ENCODE measurements at regions not wholly inside any gene's neighbourhood (a gene's known extent, or its start where the extent isn't known, plus 50 kb on each side); places are given as distances from the start of the nearest gene placed in this dataset.
"Not testable (repeated sequence)": the region's sequence is repeated elsewhere in the genome, so short reads cannot be mapped to it uniquely, and the experiment has no call there.

DNA sequence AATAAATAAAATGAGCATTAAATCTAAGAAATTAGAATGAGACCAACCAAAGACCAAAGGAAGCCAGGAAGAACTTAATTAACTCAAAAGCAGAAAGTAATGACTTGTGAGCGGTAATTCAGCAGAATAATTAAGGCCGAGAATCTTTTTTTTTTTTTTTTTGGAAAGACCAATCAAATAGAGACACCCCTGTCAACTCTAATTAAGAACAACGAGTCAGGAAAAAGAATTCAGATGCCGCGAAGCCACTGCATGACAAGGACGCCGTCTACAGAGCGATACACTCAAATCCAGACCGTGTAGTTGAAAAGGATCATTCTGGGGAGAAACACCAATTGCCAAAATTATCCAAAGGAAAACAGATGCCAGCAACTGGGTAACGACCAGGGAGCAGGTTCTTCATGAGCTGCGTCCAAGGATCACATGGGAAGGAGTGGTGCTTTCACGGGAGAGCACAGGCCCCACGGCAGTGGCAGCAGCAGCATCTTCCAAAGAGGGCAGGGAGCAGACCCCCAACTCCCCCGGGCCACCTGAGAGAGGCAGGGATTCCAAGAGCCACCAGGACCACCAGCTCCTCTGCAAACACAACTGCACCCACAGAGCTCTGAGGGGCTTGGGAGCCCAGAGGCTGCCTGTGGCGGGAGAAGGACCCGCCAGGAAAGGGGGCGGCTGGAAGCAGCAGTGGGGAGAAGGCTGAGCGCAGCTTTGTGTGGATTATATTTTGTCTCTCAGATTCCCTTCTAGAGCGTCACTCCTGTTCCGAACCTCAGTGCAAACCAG lies 469.8 kb downstream of the BRD1 start:
- DNase-seq = no peak

DNA sequence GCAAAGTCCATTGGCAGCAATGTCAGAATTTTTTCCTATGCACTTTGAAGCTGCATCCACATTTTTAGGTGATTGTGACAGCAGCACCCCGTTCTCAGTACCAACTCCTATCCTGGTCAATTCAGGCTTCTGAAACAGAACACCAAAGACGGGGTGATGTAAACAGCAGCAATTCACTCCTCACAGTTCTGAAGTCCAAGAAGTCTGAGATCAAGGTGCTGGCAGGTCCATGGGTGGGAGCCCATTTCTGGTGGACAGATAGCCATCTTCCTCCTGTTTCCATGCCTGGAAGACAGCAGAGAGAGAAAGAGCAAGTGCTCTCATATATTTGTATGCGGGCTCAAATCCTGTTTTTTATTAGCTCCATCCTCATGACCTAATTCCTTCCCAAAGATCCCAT lies 471.2 kb downstream of the BRD1 start:
- no peak for DNase-seq

DNA sequence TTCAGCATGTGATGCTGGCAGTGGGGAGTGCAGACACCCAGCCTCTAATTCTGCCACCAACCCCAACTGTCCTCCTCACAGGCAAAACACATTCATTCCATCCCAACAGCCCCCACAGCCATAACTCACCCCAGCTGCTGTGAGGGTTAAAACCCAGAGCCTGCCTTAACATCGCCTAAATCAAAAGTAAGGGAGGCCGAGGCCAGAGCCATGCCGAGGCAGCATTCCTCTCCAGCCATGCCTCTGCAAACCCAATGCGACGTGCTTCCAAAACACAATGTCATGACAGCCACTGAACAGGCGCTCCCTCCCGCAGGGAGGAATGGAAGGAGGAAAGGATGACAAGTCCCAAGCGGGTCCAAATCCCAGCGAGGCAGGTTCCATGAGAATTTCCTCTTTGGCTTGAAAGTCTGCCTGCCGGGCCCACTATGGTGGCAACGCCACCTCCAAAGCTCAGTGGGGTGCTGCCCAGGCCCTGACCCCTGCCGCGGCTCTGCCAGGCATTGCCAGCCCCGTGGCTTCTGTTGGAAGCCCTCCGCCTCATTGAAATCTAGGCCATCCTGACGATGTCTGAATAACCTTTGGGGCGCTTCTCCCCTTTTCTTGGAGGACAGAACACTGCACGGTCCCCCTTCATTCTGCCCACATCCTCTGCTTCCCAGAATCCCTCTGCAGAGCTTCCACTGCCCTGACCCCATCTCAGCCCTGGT lies 472.3 kb downstream of the BRD1 start:
- no peak for DNase-seq

GRCh38 chr22:49354516-49355210 lies 473.0 kb downstream of the BRD1 start:
- no peak for DNase-seq

- no peak for DNase-seq
These were observed 474.4 kb downstream of the BRD1 start for GRCh38 chr22:49353235-49353634.

DNA sequence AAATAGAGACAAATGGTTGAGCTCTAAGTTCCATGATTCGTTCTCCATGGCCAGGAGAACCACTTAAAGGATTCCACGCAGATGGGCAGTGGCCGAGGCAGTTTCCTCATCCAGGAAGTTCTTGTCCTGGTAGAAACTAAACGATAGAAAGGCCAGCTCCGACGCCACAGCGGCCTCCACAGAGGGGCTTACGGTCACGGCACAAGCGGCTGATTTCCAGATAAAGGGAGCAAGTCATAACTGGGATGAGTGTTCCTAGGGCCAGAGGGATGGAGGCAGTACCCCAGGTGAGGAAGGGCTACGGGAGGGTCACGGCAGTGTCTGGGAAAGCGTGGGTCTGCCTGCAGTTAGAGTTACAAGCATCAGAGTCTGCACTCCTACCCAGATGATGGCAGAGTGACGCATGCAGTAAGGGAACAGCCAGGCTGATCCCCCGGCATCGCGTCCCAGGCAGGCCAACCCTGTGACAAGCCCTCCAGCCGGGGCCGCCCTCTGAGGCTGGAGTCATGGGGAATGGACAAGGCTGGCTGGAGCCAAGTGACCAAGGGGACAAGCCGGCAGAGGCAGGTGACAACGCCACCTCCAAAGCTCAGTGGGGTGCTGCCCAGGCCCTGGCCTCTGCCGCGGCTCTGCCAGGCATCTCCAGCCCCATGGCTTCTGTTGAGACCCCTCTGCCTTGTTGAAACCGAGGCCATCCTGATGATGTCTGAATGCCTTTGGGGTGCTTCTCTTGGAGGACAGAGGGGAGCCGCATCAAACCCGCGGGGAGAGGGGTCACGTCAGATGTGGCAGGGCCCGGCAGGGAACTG lies 475.1 kb downstream of the BRD1 start:
- DNase-seq = no peak

DNA sequence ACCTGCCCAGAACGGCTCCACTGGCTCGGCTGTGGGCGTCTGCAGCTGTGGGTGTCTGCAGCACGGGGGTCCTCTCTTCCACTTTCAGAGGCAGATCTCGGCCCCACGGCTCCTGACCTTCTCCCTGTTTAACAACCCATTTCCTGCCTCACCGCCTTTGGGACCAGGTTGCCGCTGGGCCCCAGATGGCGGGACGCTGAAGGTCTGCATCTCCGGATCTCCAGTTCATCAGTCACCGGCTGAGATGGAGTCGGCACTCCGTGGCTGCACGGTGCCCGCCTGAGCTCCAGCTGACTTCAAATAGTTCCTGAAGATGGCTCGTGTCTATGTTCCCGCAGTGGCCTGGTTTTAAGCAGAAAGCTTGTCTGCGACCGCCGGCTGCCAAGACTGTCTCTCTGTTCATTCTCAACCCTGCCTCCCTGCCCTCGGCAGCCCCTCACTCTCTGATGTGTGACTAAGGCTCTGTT lies 475.9 kb downstream of the BRD1 start:
- DNase-seq = no peak

DNA sequence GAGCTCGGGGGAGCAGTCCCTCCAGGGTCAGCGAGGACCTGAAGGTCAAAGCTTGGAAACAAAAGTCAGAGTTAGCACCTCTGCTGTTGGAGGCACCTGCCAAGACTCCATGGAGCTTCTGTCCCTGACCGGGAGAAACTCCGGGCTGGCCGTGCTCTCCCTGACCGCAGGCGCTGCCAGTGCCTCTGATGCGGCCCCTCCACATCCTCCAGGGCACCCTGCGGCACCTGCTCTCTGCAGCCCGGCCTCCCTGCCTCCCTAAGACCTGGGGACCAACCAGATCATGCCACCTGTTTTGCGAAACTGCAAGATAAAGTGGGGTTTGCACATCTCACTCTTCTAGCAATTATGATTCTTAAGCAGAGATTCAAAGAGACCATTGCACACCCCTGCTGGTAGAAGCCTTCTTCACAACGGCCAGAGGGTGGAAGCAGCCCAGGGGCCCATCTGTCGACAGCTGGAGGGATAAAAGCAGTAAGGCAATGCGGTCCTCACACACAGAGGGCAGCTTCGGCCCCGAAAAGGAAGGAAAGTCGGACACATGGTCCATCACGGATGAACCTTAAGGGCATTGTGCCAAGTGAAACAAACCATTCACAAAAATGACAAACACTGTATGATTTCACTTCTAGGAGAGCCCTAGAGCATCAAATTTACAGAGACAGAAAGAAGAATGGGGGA lies 477.1 kb downstream of the BRD1 start:
- DNase-seq = no peak

- DNase-seq = no peak
These were observed 477.8 kb downstream of the BRD1 start for GRCh38 chr22:49349841-49350381.

DNA sequence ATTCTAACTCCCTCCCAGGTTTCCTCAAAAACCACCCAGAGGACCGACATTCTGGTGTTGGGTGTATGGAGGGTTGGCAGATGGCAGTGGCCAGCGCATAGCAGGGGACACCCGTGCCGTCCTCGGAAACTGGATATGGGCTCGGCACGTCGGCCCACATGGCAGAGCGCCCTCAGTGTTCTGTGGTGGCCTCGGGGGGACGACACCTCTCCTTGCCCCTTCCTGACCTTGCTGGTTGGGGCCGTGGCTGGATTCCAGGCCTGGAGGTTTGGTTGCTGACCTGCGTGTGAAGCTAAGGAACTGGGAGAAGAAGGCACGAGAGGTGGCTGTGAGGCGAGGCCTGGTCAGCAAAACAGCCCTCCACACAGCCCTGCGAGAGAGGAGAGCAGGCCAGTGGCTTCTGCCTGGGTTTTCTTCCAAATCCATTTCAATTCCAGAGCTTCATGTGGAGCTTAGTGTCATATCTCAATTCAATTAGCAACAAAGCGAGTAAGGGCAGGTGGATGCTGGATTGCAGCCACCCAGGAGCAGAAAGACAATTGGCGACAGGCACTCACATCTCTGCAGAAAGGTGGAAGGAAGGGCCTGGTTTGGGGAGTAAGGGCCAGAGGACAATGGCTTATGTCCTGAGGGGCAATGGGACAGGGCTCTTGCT lies 478.4 kb downstream of the BRD1 start:
- no peak for DNase-seq

DNA sequence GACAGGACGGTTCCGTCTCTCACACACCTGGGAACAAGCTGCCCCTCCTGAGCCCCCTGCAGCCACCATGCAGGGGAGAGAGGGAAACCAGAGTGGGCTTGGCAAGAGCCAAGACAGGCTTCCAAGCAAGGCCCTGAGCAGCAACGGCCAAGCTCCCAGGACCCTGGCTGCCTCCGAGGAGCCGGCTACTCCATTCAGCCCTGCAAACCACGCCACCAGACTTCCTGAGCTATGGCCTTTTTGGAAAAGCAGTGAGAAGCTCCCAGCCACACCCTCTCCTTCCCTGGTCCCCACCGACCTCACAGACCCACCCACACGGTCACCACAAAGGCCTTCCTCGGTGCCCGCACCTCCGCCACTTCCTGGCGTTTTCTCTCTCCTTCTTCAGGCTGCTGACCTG lies 479.0 kb downstream of the BRD1 start:
- no peak for DNase-seq

DNA sequence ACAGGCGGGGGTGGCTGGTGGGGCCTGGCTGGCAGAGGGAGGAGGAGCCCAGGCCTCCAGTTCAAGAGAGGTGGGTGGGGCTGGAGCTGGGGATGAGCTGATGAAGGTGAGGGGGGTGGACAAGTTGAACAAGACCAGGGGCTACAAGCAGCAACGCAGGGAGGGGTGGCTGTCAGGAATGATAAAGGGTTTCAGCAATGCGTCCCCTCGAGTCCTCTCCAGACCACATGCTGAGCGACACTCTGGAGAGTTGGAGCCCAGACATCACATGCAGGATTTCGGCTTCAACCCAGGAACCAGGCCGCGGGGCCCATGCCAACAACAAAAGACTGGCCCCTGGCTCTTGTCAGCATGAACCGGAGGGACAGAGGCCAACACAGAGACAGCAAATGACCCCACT lies 480.3 kb downstream of the BRD1 start:
- DNase-seq = no peak

- DNase-seq = no peak
These were observed 481.8 kb downstream of the BRD1 start for GRCh38 chr22:49345896-49346295.

DNA sequence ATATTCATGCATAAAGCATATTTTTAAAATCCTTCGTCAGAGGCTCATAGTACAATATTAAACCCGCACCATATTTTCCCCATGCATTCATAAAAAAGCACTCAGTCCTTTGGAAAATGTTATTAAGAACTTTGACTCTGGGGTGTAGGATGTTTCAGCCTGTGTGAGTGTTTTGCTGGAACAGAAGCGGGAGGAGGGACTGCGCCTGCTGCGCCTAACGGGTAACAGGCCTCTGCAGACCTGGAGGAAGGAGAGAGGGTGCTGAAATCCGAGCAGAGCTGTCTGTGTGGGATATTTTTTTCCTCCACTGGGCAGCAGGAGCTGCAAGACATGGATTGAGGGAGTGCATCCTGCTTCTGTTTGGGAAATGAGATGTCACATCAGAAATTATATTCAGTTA lies 483.0 kb downstream of the BRD1 start:
- no peak for DNase-seq

DNA sequence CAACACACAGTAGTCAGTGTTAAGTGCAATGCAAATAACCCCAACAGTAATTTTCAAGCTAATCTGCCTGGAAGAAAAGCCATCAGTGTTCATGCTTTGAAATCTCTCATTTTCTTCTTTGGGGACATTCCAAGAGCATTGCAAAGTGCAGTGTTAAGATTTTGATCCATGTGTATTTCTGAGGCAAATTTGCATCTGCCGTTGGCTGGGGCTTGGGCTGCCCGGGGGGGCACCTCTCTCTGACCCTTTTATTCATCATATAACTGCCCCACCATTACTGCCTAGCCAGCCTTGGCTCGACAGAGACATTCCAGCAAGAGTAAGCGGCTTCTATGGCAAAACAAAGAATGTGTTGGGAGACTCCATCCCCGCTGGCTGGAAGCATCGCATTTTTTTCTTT lies 483.5 kb downstream of the BRD1 start:
- DNase-seq = no peak

- DNase-seq = no peak
These were observed 487.3 kb downstream of the BRD1 start for GRCh38 chr22:49340406-49340805.

DNA sequence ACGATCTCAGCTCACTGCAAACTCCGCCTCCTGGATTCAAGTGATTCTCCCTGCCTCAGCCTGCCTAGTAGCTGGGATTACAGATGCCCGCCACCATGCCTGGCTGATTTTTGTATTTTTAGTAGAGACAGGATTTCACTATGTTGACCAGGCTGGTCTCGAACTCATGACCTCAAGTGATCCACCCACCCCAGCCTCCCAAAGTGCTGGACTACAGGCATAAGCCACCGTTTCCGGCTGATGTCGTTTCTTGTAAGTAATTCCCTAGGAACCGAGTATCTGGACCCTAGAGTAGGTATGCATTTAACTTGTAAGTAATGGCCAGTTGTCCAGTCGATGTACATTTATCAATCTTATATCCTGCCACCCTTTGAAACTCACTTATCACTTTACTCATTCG lies 491.2 kb downstream of the BRD1 start:
- not testable (repeated sequence) for DNase-seq

DNA sequence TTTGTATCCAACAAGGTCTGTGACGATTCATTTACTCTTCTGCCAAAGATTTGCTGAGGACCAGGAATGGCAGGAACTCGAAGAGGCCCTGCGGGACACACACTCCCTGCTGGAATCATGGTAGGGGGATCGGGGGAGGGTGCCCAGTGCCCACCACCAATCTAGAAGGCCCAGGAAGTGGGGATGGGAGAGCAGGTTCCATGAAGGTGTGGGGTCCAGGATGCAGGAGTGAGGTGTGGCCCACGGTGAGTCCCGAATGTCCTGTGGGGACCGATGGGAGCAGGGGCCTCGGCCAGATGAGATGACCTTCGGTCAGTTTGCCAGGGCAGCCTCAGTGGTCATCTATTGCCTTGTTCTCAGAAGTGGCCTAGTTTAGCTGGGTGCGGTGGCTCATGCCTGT lies 492.7 kb downstream of the BRD1 start:
- DNase-seq = no peak

DNA sequence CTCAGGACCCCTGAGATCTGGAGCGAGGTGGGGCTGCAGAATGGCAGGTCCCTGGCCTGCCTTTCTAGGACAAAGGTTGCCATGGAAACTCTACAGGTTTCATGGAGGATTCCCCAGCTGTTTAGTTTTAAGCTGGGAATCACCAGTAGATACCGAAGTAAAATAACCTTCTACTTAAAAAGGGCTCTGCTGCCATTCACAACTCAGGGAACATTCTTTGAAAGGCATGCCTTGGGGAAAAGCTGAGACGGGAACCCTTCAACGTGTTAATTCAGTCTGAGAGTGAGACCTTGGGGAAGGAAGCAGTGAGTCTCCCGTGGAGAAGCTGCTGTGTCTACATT lies 493.3 kb downstream of the BRD1 start:
- DNase-seq = no peak

DNA sequence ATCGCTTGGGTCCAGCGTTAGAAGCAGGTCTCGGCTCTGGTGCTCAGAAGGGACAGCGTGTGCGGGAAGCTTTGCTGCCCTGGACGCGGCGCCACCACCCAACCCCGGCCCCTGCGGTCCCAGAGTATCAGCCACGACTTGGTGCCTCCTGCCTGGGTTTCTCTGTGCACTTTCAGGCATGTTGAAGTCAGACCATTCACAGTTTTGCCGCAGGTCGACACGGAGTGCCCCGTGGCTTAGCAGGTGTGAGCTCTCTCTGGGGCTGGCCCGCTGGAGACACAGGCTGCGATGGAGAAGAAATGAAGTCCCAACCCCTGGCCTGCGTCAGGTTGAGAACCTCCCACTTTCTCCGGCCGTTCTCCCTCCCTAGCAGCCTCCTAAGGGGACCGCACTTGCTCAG lies 494.5 kb downstream of the BRD1 start:
- no peak for DNase-seq

GRCh38 chr22:49332691-49333090 lies 495.0 kb downstream of the BRD1 start:
- DNase-seq = no peak

DNA sequence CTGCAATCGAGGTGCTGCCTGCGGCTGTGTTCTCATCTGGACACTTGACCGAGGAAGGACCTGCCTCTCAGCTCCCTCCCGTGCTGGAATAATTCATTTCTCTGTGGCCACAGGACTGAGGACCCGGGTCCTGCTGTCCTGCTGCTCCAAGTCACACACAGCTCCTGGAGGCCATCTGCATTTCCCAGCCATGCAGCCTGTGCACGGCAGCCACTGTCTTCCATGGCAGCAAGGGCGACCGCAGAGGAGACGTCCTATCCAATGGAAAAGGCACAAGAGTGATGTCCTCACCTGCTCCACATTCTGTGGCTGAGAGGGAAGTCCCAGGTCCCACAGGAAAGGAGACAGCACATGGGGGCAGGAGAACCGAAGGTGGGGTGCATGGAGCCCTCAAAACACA lies 495.8 kb downstream of the BRD1 start:
- DNase-seq = no peak
